HepG2 (cell line): ENCODE measurements at regions not wholly inside any gene's neighbourhood (a gene's known extent, or its start where the extent isn't known, plus 50 kb on each side); places are given as distances from the start of the nearest gene placed in this dataset.

Experiments
- ATAC-seq: fragments of 200-7000 bp; cut with Tn5 transposase; 3 replicates; pipeline ENCODE4 v1.9.1; 2020; ENCODE audit warnings: mild to moderate bottlenecking, moderate library complexity
- BruUV-seq: library from RNA; stranded (reverse); fragments of 400-500 nt; replicated peaks from 2 replicates; lab custom pipeline; 2021; lab: Mats Ljungman, UMichigan
- CTCF ChIA-PET: fragments of 300-600 bp; formaldehyde crosslinking; extraction: SDS; loops from one replicate; lab custom pipeline; 2021; ENCODE audit warnings: low total read pairs, inconsistent platforms, low intra/inter-chr PET ratio; lab: Yijun Ruan, JAX
- POLR2A ChIA-PET: fragments of 350-600 bp; sonication (Branson Sonifier 250); formaldehyde crosslinking; loops from one replicate; lab custom pipeline; 2020; ENCODE audit warnings: antibody characterized with exemption, inconsistent platforms; lab: Yijun Ruan, JAX
- DNase-seq: peaks from one replicate; pipeline ENCODE4 v3.0.0-alpha.2; 2015; ENCODE audit warnings: low spot score
- FAIRE-seq: peaks from 3 replicates; lab custom pipeline; 2011; peaks lifted over from hg19 to GRCh38; lab: Jason Lieb, UNC
- H2AFZ ChIP-seq: one replicate; pipeline ENCODE4 v1.6.1; 2011; ENCODE audit warnings: low read length, inconsistent platforms
- H3K27ac ChIP-seq: fragments of 300-600 bp; 3 replicates; pipeline ENCODE4 v1.8.0; 2011; ENCODE audit warnings: mixed run types, mild to moderate bottlenecking, mixed read lengths, low read length, inconsistent platforms; ENCODE audit not compliant: insufficient read depth; ENCODE audit errors: extremely low read length
- H3K27me3 ChIP-seq, 2 experiments: fragments of 200-600 bp in 1 of 2; 2 replicates in 1 of 2; 3 replicates in 1 of 2; pipeline versions ENCODE4 v1.6.0 to v1.8.0; 2011; ENCODE audit warnings: low read length in 2 of 2, mild to moderate bottlenecking in 2 of 2, moderate library complexity in 2 of 2, inconsistent platforms in 1 of 2; ENCODE audit not compliant: insufficient read depth in 2 of 2, control insufficient read depth in 1 of 2
- H3K36me3 ChIP-seq, 2 experiments: fragments of 200-600 bp in 1 of 2; replicated peaks in 1 of 2; 2 replicates in 1 of 2; 3 replicates in 1 of 2; pipeline versions ENCODE4 v1.5.1 to v1.8.0; 2011; ENCODE audit warnings: low read length in 2 of 2, inconsistent platforms in 1 of 2; ENCODE audit not compliant: insufficient read depth in 2 of 2, control insufficient read depth in 1 of 2
- H3K4me1 ChIP-seq: 2 replicates; pipeline ENCODE4 v1.5.1; 2012; ENCODE audit warnings: low read length, inconsistent platforms; ENCODE audit not compliant: insufficient read depth
- H3K4me2 ChIP-seq: 2 replicates; pipeline ENCODE4 v1.6.0; 2011; ENCODE audit warnings: low read depth, low read length, inconsistent platforms
- H3K4me3 ChIP-seq, 3 experiments: fragments of 200-600 bp in 1 of 3; sonication (generic), shearing (Covaris generic) in 1 of 3; replicated peaks in 1 of 3; 2 replicates each; pipeline ENCODE4 v1.5.1; 2011 to 2016; ENCODE audit warnings: low read length in 3 of 3, inconsistent platforms in 2 of 3, low read depth in 2 of 3, mild to moderate bottlenecking in 2 of 3, control low read depth in 1 of 3, mixed read lengths in 1 of 3; ENCODE audit not compliant: insufficient read depth in 1 of 3
- H3K79me2 ChIP-seq: one replicate; pipeline ENCODE4 v1.6.1; 2011; ENCODE audit warnings: low read length, inconsistent platforms; ENCODE audit not compliant: insufficient read depth
- H3K9ac ChIP-seq: 2 replicates; pipeline ENCODE4 v1.6.0; 2011; ENCODE audit warnings: mild to moderate bottlenecking, low read depth, low read length, inconsistent platforms; ENCODE audit not compliant: insufficient read depth
- H3K9me3 ChIP-seq: 2 replicates; pipeline ENCODE4 v1.5.1; 2012; ENCODE audit warnings: mild to moderate bottlenecking, low read length
- H4K20me1 ChIP-seq: 2 replicates; pipeline ENCODE4 v1.6.0; 2011; ENCODE audit warnings: inconsistent platforms, mild to moderate bottlenecking, low read length, moderate library complexity; ENCODE audit not compliant: insufficient read depth
- BRD4 ChIP-seq: sonication (generic); formaldehyde crosslinking; IDR thresholded peaks from 2 replicates; pipeline ENCODE4 v1.4.0; 2020; ENCODE audit warnings: missing genetic modification reagents
- CBFB ChIP-seq: sonication (generic); formaldehyde crosslinking; IDR thresholded peaks from 2 replicates; pipeline ENCODE4 v1.4.0; 2020; ENCODE audit warnings: missing genetic modification reagents
- CSRNP2 ChIP-seq: sonication (generic); formaldehyde crosslinking; conservative IDR thresholded peaks from 2 replicates; pipeline ENCODE4 v1.8.0; 2022; ENCODE audit warnings: low read depth, missing genetic modification reagents
- IRF1 ChIP-seq: sonication (generic); formaldehyde crosslinking; IDR thresholded peaks from 2 replicates; pipeline ENCODE4 v1.4.0; 2020; ENCODE audit warnings: low read depth, mild to moderate bottlenecking, missing genetic modification reagents
- NFIB ChIP-seq: sonication (generic); formaldehyde crosslinking; IDR thresholded peaks from 2 replicates; pipeline ENCODE4 v1.9.0; 2021; ENCODE audit warnings: missing genetic modification reagents, mild to moderate bottlenecking, borderline replicate concordance
- ZBTB38 ChIP-seq: sonication (generic); formaldehyde crosslinking; IDR thresholded peaks from 2 replicates; pipeline ENCODE4 v1.5.1; 2020; ENCODE audit warnings: mild to moderate bottlenecking, missing genetic modification reagents
- ZNF17 ChIP-seq: sonication (generic); formaldehyde crosslinking; IDR thresholded peaks from 2 replicates; pipeline ENCODE4 v1.5.0; 2020; ENCODE audit warnings: mild to moderate bottlenecking, missing genetic modification reagents
- ZNF367 ChIP-seq: sonication (generic); formaldehyde crosslinking; IDR thresholded peaks from 2 replicates; pipeline ENCODE4 v1.4.0; 2020; ENCODE audit warnings: missing genetic modification reagents, borderline replicate concordance
- ZNF749 ChIP-seq: sonication (generic); formaldehyde crosslinking; IDR thresholded peaks from 2 replicates; pipeline ENCODE4 v1.8.0; 2022; ENCODE audit warnings: mild to moderate bottlenecking, missing genetic modification reagents, moderate library complexity, borderline replicate concordance
- WGBS: methylation state at CpG from one replicate; pipeline ENCODE4 v1.1.6; 2017; ENCODE audit warnings: low lambda C conversion rate; 5-methylcytosine and 5-hydroxymethylcytosine counted together
- in situ Hi-C: cut with HindIII; loops from 2 replicates; pipeline ENCODE4 v1.10.0; 2017; ENCODE audit warnings: low pct_unique_long_range_greater_than_20kb; ENCODE audit not compliant: extremely low pct_ligation_motif_present
- intact Hi-C: fragments of 100-400 bp; cut with micrococcal nuclease; formaldehyde crosslinking; loops from one replicate; pipeline ENCODE4 v1.10.0; 2022; ENCODE audit not compliant: unreplicated experiment
- TF ChIP-seq, protein P1 (sequence below): sonication (generic); formaldehyde crosslinking; IDR thresholded peaks from 2 replicates; pipeline ENCODE4 v1.8.1; 2023; ENCODE audit warnings: mild to moderate bottlenecking, missing genetic modification reagents
- TF ChIP-seq, protein P2 (sequence below): sonication (generic); formaldehyde crosslinking; IDR thresholded peaks from 2 replicates; pipeline ENCODE4; 2020; ENCODE audit warnings: missing genetic modification reagents, mild to moderate bottlenecking, borderline replicate concordance
- TF ChIP-seq, protein P3 (sequence below): sonication (generic); formaldehyde crosslinking; IDR thresholded peaks from 2 replicates; pipeline ENCODE4 v1.4.0; 2020; ENCODE audit warnings: missing genetic modification reagents

GRCh38 chr1:229768232-229768631, 142.2 kb downstream of the URB2 start:
- Histone ChIP-seq H4K20me1 (no peaks in the 10 kb centered on the region), H3K4me1 (no peaks in the 10 kb centered on the region), H3K27me3 (peaks cover 0 to 16% of the 10 kb centered on the region in 2 experiments; a peak in 2 of 5 replicates), H3K79me2 (no peaks in the 10 kb centered on the region), H3K9ac (no peak overlapping the region), H3K4me2 (no peak overlapping the region), H3K27ac (no peak overlapping the region), H3K4me3 (no peak overlapping the region), H3K36me3 (no peaks in the 10 kb centered on the region), H3K9me3 (no peaks in the 10 kb centered on the region), H2AFZ (no peak overlapping the region)
- in situ Hi-C loops, result no loop called here
- CTCF ChIA-PET, result no interaction called here
- ATAC-seq (no peak), DNase-seq (no peak), FAIRE-seq (no peak)
- under 1% methylated on average over 5 of the region's 5 CpGs for WGBS
- no TSS peak for BruUV-seq
- intact Hi-C loops, result no loop called here
- POLR2A ChIA-PET, result no interaction called here
- TF ChIP-seq CSRNP2 (CRISPR knock-in tag) (no peak), ZBTB38 (CRISPR knock-in tag) (no peak), CBFB (CRISPR knock-in tag) (no peak), ZNF749 (no peak), NFIB (CRISPR knock-in tag) (no peak), ZNF367 (CRISPR knock-in tag) (no peak), BRD4 (CRISPR knock-in tag) (no peak), IRF1 (no peak), ZNF17 (CRISPR knock-in tag) (no peak)
- TF ChIP-seq, protein P1, sequence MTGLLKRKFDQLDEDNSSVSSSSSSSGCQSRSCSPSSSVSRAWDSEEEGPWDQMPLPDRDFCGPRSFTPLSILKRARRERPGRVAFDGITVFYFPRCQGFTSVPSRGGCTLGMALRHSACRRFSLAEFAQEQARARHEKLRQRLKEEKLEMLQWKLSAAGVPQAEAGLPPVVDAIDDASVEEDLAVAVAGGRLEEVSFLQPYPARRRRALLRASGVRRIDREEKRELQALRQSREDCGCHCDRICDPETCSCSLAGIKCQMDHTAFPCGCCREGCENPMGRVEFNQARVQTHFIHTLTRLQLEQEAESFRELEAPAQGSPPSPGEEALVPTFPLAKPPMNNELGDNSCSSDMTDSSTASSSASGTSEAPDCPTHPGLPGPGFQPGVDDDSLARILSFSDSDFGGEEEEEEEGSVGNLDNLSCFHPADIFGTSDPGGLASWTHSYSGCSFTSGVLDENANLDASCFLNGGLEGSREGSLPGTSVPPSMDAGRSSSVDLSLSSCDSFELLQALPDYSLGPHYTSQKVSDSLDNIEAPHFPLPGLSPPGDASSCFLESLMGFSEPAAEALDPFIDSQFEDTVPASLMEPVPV (CRISPR knock-in tag), result no peak
- TF ChIP-seq, protein P2, sequence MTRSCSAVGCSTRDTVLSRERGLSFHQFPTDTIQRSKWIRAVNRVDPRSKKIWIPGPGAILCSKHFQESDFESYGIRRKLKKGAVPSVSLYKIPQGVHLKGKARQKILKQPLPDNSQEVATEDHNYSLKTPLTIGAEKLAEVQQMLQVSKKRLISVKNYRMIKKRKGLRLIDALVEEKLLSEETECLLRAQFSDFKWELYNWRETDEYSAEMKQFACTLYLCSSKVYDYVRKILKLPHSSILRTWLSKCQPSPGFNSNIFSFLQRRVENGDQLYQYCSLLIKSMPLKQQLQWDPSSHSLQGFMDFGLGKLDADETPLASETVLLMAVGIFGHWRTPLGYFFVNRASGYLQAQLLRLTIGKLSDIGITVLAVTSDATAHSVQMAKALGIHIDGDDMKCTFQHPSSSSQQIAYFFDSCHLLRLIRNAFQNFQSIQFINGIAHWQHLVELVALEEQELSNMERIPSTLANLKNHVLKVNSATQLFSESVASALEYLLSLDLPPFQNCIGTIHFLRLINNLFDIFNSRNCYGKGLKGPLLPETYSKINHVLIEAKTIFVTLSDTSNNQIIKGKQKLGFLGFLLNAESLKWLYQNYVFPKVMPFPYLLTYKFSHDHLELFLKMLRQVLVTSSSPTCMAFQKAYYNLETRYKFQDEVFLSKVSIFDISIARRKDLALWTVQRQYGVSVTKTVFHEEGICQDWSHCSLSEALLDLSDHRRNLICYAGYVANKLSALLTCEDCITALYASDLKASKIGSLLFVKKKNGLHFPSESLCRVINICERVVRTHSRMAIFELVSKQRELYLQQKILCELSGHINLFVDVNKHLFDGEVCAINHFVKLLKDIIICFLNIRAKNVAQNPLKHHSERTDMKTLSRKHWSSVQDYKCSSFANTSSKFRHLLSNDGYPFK (CRISPR knock-in tag), result no peak
- TF ChIP-seq, protein P3, sequence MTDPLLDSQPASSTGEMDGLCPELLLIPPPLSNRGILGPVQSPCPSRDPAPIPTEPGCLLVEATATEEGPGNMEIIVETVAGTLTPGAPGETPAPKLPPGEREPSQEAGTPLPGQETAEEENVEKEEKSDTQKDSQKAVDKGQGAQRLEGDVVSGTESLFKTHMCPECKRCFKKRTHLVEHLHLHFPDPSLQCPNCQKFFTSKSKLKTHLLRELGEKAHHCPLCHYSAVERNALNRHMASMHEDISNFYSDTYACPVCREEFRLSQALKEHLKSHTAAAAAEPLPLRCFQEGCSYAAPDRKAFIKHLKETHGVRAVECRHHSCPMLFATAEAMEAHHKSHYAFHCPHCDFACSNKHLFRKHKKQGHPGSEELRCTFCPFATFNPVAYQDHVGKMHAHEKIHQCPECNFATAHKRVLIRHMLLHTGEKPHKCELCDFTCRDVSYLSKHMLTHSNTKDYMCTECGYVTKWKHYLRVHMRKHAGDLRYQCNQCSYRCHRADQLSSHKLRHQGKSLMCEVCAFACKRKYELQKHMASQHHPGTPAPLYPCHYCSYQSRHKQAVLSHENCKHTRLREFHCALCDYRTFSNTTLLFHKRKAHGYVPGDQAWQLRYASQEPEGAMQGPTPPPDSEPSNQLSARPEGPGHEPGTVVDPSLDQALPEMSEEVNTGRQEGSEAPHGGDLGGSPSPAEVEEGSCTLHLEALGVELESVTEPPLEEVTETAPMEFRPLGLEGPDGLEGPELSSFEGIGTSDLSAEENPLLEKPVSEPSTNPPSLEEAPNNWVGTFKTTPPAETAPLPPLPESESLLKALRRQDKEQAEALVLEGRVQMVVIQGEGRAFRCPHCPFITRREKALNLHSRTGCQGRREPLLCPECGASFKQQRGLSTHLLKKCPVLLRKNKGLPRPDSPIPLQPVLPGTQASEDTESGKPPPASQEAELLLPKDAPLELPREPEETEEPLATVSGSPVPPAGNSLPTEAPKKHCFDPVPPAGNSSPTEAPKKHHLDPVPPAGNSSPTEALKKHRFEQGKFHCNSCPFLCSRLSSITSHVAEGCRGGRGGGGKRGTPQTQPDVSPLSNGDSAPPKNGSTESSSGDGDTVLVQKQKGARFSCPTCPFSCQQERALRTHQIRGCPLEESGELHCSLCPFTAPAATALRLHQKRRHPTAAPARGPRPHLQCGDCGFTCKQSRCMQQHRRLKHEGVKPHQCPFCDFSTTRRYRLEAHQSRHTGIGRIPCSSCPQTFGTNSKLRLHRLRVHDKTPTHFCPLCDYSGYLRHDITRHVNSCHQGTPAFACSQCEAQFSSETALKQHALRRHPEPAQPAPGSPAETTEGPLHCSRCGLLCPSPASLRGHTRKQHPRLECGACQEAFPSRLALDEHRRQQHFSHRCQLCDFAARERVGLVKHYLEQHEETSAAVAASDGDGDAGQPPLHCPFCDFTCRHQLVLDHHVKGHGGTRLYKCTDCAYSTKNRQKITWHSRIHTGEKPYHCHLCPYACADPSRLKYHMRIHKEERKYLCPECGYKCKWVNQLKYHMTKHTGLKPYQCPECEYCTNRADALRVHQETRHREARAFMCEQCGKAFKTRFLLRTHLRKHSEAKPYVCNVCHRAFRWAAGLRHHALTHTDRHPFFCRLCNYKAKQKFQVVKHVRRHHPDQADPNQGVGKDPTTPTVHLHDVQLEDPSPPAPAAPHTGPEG (CRISPR knock-in tag), result no peak
